CD4-positive, alpha-beta T cell treated with Interleukin-10 for 1 hour (primary cell): ENCODE measurements at regions not wholly inside any gene's neighbourhood (a gene's known extent, or its start where the extent isn't known, plus 50 kb on each side); places are given as distances from the start of the nearest gene placed in this dataset.

ENCODE experiments used
- DNase-seq: peaks from one replicate; pipeline ENCODE4 v3.0.0-alpha.2; 2020

GRCh38 chr9:95754533-95755420 lies 120.7 kb upstream of the ERCC6L2 start:
- no peak for DNase-seq

DNA sequence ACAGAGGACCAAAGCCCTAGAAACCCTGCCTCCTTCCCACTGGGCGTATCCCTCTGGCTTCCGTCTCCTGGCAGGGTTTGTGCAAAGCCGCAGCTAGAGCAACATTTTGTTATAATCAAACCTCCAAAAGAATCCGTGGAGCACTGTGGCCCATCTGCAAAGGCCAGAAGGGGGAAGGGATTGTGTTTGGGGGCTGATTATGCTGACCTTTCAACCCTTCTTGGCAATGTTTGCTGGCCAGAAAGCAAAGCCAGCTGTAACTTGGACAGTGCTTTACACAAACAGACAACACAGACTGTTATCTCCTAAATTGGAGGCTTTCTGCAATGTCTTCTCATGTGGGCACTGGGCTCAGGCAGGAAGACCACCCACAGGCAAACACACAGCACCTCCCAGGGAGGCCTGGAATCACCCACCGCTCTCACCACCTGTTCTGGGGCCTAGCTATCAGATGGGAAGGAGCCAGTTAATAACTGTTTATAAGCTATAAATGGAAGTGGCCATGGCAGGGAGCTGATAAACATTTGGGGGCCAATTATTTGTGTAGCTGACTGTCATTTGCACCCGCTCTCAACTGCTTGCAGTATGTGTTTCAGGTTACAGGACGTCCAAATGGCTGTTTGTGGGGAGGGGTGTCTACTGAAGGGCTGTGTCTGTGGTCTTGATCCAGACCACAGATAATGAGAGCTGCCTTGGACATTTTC lies 121.6 kb upstream of the ERCC6L2 start:
- no peak for DNase-seq

- DNase-seq: no peak
These were observed 123.3 kb upstream of the ERCC6L2 start for GRCh38 chr9:95752129-95752731.

GRCh38 chr9:95751520-95751790 lies 124.0 kb upstream of the ERCC6L2 start:
- no peak for DNase-seq

DNA sequence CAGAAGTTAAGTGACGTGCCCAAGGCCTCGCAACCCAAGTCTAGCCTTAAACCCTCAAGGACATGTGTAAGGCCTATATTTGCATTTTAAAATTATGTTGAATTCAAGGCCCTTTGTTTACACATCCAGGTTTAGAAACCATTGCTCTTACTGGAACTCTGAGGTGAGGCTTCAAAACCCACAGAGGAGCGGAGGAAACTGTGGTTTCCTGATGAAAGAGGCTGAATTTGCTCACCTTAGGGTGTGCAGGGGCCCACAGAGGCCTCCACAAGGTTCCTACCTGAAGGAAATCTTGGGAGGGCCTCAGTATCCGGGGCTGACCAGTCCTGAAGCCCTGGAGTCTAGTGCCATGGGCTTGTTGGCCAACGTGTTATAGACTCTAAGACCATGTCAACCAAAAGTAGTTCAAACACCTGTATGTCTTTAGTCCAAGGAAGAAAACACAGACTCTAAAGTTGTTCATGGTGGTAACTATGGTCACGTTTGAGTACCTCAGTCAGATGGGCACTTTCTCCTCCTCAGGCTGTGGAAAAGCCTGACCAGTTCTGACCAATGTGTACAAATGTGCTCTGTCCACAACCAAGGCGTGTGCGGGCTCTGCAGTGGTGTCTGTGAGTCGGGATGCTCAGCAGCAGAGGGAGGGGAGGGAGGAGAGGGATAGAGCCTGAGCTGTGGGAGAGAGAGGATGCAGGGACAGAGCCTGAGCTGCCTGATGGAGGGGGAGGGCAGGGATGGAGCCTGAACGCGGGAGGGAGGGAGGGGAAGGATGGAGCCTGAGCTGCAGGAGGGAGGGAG lies 124.6 kb upstream of the ERCC6L2 start:
- peak; percentile 50 for DNase-seq

DNA sequence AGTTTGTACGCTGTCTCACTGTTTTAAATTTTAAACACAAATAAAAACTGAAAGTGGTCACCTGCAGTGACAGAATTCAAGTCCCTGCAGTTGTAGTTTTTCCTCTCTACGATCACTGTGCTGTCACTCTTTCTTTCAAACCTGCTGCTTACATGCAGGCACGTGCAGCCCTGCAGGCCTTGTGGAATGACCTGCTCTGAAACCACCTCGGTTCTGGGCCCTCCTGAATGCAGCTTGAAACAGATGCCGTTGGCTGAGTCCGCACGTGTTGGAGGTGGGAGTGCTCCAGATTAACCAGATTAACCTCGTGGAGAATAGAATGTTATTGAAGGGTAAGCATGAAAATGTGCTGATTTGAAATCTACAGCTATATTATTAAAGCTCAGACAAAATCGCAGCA lies 126.0 kb upstream of the ERCC6L2 start:
- no peak for DNase-seq

- no peak for DNase-seq
These were observed 128.9 kb upstream of the ERCC6L2 start for GRCh38 chr9:95746408-95747180.

DNA sequence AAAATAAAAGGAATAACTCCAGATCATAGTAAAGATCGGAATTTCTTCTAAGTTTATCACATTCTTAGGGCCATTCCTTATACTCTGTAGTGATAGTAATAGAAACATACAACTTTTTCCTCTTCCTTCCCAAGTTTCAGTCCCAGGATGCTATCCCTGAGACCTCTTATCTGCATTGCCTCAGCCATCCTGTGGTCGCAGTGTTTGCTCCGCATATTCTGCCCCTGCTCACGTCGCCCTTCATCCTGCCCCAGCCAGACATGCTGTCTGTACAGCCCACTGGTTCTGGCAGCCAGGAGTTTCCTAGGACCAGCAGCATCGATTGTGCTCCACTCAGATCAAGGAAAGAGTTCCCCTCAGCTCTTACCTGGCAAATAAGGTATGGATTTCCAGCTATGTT lies 132.7 kb upstream of the ERCC6L2 start:
- no peak for DNase-seq

- no peak for DNase-seq
These were observed 133.9 kb upstream of the ERCC6L2 start for GRCh38 chr9:95741631-95742030.

DNA sequence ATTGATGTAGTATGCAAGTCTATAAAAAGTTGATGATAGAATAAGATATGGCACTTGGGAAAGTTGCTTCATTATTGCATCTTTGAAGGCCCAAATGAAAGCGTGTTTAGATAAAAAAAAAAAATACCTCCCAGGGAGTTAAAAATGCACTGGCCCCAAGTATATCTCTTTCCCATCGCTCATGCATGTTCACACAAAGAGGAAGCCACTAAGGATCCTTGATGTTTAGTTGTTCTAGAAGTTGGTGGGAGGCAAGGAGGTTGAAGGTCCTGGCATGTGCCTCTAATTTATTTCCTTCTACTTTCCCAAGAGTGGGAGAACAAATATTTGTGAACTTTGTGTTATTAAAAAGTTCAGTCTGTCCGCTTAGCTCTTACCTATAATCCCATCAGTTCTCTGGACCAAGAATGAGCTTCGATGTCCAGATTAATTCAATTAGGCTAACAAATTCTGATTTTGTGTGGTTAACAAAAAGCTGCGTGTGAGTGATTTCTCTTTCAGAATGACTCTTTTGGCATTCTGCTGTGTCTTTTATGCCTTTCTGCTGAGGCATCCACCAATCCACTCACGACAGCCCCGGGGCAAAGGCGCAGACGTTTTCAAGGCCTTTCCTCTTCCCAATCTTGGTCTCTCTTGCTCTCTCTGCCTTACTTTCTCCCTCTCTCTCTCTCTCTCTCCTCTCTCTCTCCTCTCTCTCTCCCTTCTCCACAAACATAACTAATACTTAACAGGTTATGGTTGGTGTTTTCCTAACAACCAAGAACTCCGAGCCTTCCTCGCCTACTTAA lies 135.1 kb upstream of the ERCC6L2 start:
- DNase-seq: no peak

GRCh38 chr9:95738438-95738837 lies 137.1 kb upstream of the ERCC6L2 start:
- DNase-seq: no peak

DNA sequence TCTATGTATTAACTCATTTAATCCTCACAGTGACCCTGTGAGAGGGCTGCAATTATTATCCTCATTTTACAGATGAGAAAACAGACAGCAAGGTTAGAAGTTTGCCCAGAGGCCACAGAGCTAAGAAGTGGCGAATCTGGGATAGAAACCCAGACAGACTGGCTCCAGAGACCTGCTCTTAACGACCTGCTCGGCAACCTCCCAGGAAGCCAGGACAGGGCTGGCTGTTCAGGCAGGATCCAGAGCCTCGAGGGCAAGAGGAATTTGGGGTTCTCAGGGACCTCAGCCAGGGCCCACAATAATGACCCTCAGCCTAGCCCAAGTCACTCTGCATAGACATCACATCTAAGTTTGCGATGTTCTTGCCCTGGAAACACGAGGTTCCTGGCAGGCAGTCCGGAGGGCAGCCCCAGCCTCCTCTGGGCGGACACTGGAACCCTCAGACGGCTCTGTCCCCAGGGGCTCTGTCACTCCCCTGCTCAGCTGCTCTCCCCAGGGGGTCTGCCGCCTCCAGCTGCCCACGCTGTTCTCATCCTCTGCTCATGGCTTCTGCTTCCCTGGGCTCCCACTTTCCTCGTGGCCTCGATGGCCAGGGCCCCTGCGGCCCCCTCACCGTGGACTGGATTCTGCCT lies 138.5 kb upstream of the ERCC6L2 start:
- DNase-seq: no peak

DNA sequence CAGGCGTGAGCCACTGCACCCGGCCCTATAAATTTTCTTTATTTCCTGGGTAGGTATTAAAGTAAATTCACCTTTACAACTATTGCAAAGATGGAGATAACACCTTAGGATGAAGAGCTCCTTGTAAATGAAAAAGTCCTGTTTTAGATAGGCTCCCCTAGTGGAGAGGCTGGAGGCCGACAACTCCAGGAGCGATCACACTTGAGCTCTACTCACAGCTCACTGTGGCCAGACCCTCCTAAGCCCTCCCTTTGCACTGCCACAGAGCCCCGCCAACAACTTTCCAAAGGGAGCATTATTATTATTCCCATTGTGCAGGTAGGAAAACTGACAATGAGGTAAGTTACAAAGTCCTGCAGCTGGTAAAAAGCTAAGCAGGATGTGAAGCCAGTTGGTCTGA lies 139.1 kb upstream of the ERCC6L2 start:
- DNase-seq: no peak

DNA sequence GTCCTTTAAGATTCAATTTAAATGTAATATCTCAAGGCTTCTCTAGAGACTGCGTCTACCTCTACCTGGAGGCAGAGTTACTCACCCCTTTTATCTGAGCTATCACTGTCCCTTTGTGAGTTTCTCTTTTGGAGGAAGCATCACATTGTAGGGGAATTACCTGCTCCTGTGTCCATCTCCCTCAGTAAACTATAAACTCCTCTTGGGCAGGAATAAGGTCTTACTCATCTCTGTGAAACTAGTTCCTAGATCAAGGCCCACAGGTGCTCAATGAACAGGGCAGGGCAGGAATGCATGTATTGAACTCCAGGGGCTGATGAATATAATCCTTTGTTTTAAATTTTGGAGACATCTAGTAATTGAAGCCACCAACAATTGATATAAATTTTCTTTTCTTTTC lies 139.8 kb upstream of the ERCC6L2 start:
- DNase-seq: no peak

DNA sequence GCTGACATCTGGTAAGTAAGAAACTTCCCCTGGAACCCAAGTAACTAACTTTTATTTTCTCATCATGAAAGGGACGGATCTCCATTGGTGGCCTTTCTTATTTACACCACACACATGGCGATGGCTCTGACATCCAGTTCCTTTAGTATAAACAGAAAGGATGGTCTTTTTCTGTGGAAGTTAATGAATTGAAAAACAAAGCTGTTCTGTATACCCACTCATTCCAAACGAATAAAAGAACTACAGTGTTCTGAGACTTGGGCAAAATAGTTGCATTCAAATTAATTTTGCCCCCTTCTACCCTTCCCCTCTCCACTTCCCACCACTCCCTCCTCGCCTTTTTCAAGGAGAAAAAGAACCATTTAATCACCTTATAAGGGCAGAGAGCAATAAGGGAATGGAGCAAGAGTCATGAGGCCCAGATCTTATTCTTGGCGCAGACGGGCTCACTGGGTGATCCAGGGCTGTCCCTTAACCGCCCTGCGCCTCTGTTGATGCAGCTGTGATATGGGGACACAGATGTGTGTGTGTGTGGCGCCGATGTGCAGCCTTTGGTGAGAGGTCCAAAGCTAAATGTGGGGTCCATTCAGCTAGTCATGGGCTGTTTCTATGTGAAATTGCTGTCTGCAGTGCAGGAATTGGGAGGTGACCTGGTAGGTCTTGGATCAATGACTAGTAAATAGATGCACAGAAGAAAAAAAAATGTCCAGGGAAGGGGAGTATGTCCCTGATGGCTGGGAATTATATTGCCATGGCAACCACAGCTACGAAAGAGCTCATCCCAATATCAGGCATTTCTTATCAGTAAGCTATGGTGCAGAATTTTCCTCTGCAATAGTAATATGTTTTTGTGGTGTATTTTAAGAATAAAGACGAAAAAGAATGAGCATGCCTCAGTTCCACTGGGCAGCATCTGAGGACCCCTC lies 141.5 kb upstream of the ERCC6L2 start:
- DNase-seq: no peak

DNA sequence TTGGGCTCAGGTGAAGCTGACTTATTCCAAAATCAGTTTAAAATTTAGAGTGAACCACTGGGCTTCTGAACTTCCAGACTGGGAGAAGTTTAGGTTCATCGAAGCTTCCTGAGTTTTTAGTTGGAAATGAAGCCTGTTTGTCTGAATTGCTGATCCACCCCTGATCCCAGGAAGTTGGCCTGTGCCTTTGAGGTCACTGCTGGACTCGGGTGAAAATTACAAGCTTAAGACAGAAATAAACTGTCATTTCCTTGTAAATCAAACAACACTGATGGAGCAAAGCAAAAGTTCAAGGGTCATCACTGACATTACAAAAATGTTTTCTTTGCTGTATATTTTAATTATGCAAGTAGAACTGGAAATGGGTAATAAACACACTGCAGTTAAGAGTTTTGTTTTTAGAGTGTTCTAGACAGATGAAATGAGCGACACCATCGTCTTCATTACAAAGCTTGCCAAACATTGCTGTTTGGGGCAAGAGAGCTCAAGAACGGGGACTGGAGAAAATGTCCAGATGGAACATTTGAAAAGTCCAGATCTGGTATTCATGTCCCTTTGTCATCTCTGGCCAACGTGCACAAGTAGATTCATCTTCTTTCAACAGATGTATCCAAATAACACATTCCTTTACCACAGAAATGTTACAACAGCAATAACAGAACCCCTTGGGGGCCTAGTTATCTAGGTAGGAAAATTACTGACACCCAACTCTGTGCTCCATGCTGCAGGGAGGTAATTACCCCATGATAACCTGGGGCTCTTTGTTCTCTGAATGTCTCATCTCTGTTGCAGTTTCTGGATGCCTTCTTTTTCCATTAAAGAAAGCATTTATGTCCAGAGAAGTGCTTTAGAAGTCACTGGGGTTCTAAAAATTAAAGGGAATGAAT lies 142.4 kb upstream of the ERCC6L2 start:
- no peak for DNase-seq

DNA sequence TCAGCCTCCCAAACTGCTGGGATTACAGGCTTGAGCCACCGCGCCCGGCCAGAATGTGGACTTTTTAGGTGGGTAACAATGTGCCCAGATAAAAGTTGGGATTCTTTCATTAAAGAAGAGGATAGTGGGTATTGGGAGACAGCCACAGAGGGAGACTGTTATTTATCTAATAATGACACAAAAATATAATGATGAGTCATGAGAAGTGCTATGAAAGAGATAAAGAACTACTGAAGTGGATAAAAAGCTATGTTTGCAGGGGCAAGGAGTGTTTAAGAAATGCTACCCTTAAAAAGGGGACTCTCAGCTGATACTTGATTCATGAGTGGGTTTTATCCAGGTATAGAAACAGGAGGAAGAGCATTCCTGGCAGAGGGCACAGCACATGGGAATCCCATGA lies 143.6 kb upstream of the ERCC6L2 start:
- DNase-seq: no peak

GRCh38 chr9:95729669-95730368 lies 145.7 kb upstream of the ERCC6L2 start:
- no peak for DNase-seq
